SK-N-SH treated with all-trans-retinoic acid at 6 μM for 48 hours (cell line): ENCODE measurements at regions not wholly inside any gene's neighbourhood (a gene's known extent, or its start where the extent isn't known, plus 50 kb on each side); places are given as distances from the start of the nearest gene placed in this dataset.
"Not testable (repeated sequence)": the region's sequence is repeated elsewhere in the genome, so short reads cannot be mapped to it uniquely, and the experiment has no call there.

ENCODE experiments used
- ATAC-seq: fragments of 200-7000 bp; cut with Tn5 transposase; 3 replicates; pipeline ENCODE4 v1.9.1; 2020; ENCODE audit warnings: mild to moderate bottlenecking, moderate library complexity
- ARNTL ChIP-seq: fragments of 450-650 bp; formaldehyde crosslinking; IDR thresholded peaks from 2 replicates; pipeline ENCODE4 v1.5.0; 2020; ENCODE audit warnings: low read depth, mild to moderate bottlenecking, moderate library complexity, borderline replicate concordance
- BACH2 ChIP-seq: fragments of 250-450 bp; sonication (Bioruptor Pico); IDR thresholded peaks from 2 replicates; pipeline ENCODE4 v1.9.0; 2021; ENCODE audit warnings: mild to moderate bottlenecking, borderline replicate concordance
- CREB5 ChIP-seq: fragments of 250-450 bp; sonication (Bioruptor Pico); IDR thresholded peaks from 2 replicates; pipeline ENCODE4 v1.5.1; 2020; ENCODE audit warnings: low read depth, mild to moderate bottlenecking, moderate library complexity
- CSDC2 ChIP-seq: fragments of 250-450 bp; sonication (Bioruptor Pico); IDR thresholded peaks from 2 replicates; pipeline ENCODE4 v1.5.0; 2020; ENCODE audit warnings: mild to moderate bottlenecking, moderate library complexity
- CSRNP3 ChIP-seq: fragments of 250-450 bp; sonication (Bioruptor Pico); IDR thresholded peaks from 2 replicates; pipeline ENCODE4 v1.5.1; 2021; ENCODE audit warnings: mild to moderate bottlenecking, moderate library complexity
- ESRRG ChIP-seq: fragments of 250-450 bp; sonication (Bioruptor Pico); IDR thresholded peaks from 2 replicates; pipeline ENCODE4 v1.6.1; 2021; ENCODE audit warnings: mild to moderate bottlenecking
- ISL1 ChIP-seq: fragments of 250-450 bp; sonication (Bioruptor Pico); IDR thresholded peaks from 2 replicates; pipeline ENCODE4 v2.1.2; 2022; ENCODE audit warnings: mild to moderate bottlenecking, moderate library complexity
- OSR1 ChIP-seq: fragments of 250-450 bp; sonication (Bioruptor Pico); IDR thresholded peaks from 2 replicates; pipeline ENCODE4 v1.8.0; 2022; ENCODE audit warnings: moderate library complexity, mild to moderate bottlenecking, inconsistent platforms
- PATZ1 ChIP-seq: fragments of 250-450 bp; sonication (Bioruptor Pico); IDR thresholded peaks from 2 replicates; pipeline ENCODE4 v1.8.0; 2020; ENCODE audit warnings: mild to moderate bottlenecking, moderate library complexity, borderline replicate concordance
- POU6F1 ChIP-seq: fragments of 250-450 bp; sonication (Bioruptor Pico); IDR thresholded peaks from 2 replicates; pipeline ENCODE4 v1.8.0; 2021; ENCODE audit warnings: low read depth, mild to moderate bottlenecking, moderate library complexity, borderline replicate concordance
- PPARA ChIP-seq: fragments of 250-450 bp; sonication (Bioruptor Pico); IDR thresholded peaks from 2 replicates; pipeline ENCODE4 v1.5.0; 2020; ENCODE audit warnings: mild to moderate bottlenecking, borderline replicate concordance
- SNAI2 ChIP-seq: fragments of 250-450 bp; sonication (Bioruptor Pico); IDR thresholded peaks from 2 replicates; pipeline ENCODE4 v1.5.0; 2020; ENCODE audit warnings: mild to moderate bottlenecking, moderate library complexity
- TCF4 ChIP-seq: fragments of 250-450 bp; sonication (Bioruptor Pico); IDR thresholded peaks from 2 replicates; pipeline ENCODE4 v1.8.0; 2021; ENCODE audit warnings: mild to moderate bottlenecking, moderate library complexity, borderline replicate concordance
- TOX ChIP-seq: fragments of 250-450 bp; sonication (Bioruptor Pico); IDR thresholded peaks from 2 replicates; pipeline ENCODE4 v1.8.0; 2021; ENCODE audit warnings: mild to moderate bottlenecking, moderate library complexity, borderline replicate concordance
- ZC3H10 ChIP-seq: fragments of 250-450 bp; sonication (Bioruptor Pico); IDR thresholded peaks from 2 replicates; pipeline ENCODE4 v1.5.1; 2021; ENCODE audit warnings: mild to moderate bottlenecking, moderate library complexity
- ZFP3 ChIP-seq: fragments of 250-450 bp; sonication (Bioruptor Pico); IDR thresholded peaks from 2 replicates; pipeline ENCODE4 v1.5.0; 2020; ENCODE audit warnings: mild to moderate bottlenecking, moderate library complexity
- ZFP30 ChIP-seq: fragments of 450-650 bp; formaldehyde crosslinking; IDR thresholded peaks from 2 replicates; pipeline ENCODE4 v1.5.0; 2022; ENCODE audit warnings: mild to moderate bottlenecking, moderate library complexity
- ZNF70 ChIP-seq: fragments of 450-650 bp; formaldehyde crosslinking; IDR thresholded peaks from 2 replicates; pipeline ENCODE4 v1.5.0; 2020; ENCODE audit warnings: mild to moderate bottlenecking, moderate library complexity
- ZNF8 ChIP-seq: fragments of 450-650 bp; formaldehyde crosslinking; IDR thresholded peaks from 2 replicates; pipeline ENCODE4 v1.5.0; 2020; ENCODE audit warnings: mild to moderate bottlenecking, moderate library complexity

- TF ChIP-seq CREB5, result no peak
These were observed 58.8 kb upstream of the SRRM3 start (continued) for GRCh38 chr7:76142861-76143260.

- not testable (repeated sequence) for ATAC-seq
These were observed 56.9 kb upstream of the SRRM3 start for GRCh38 chr7:76144664-76145270.

GRCh38 chr7:76146374-76146773 is 55.3 kb upstream of the SRRM3 start:
- TF ChIP-seq ISL1 (CRISPR knock-in tag) (no peak), PPARA (CRISPR knock-in tag) (no peak), CSRNP3 (no peak), PATZ1 (no peak), SNAI2 (no peak), ZFP3 (no peak), BACH2 (CRISPR knock-in tag) (no peak), OSR1 (no peak), POU6F1 (CRISPR knock-in tag) (no peak), TOX (CRISPR knock-in tag) (no peak), CREB5 (no peak)
- ATAC-seq, result no peak

GRCh38 chr7:76148947-76149346 is 52.7 kb upstream of the SRRM3 start:
- not testable (repeated sequence) for ATAC-seq

- peak; percentile 62 for ATAC-seq
- TF ChIP-seq ZNF8 (CRISPR knock-in tag), result no peak
- no peak for TF ChIP-seq ZC3H10
- no peak for TF ChIP-seq ISL1 (CRISPR knock-in tag)
- no peak for TF ChIP-seq ESRRG
- no peak for TF ChIP-seq SNAI2
- no peak for TF ChIP-seq ZFP3
- no peak for TF ChIP-seq TCF4
- no peak for TF ChIP-seq ZFP30
- no peak for TF ChIP-seq CSDC2
- no peak for TF ChIP-seq POU6F1 (CRISPR knock-in tag)
- TF ChIP-seq BACH2 (CRISPR knock-in tag), result no peak
- TF ChIP-seq CSRNP3, result no peak
- no peak for TF ChIP-seq ARNTL (CRISPR knock-in tag)
- no peak for TF ChIP-seq ZNF70 (CRISPR knock-in tag)
- TF ChIP-seq, all 23 proteins: peak for 0
These were observed 51.6 kb upstream of the SRRM3 start for GRCh38 chr7:76149847-76150691.
